ENCODE measurements at regions not wholly inside any gene's neighbourhood (a gene's known extent, or its start where the extent isn't known, plus 50 kb on each side); places are given as distances from the start of the nearest gene placed in this dataset.

DNA sequence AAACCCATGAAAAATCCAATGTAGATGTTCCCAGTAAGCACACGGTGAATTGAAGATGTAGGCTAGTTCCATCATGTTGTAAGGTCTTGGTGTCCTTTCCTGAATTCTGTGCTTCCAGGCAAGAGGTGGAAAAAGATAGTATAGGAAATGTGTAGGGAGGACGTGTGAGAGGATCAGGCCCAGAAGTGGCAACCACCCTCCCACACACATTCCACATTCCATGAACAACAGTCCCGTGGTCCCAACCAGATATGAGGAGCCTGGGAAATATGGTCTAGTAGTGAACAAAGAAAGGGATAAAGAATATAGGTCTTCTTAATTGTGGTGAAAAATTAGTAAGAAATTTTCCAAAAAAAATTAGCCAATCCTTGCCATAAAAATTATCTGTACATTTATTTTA, 1254.2 kb upstream of the SLC10A2 start:
- TF ChIP-seq TAF1 (IDR thresholded peaks at IDR 0.05; ENCODE audit: borderline replicate concordance, low read depth, low read length) (no peak), POLR2AphosphoS5 (IDR thresholded peaks at IDR 0.05; ENCODE audit: low read depth, low read length) (no peak), POLR2A (IDR thresholded peaks at IDR 0.05; ENCODE audit: low read depth, low read length) (no peak)

Data from GM12892 (cell line).